ENCODE measurements at regions not wholly inside any gene's neighbourhood (a gene's known extent, or its start where the extent isn't known, plus 50 kb on each side); places are given as distances from the start of the nearest gene placed in this dataset.

- no peak for DNase-seq
Measured at GRCh38 chr11:110032259-110032658, 60.9 kb upstream of the ZC3H12C start.

- no peak for DNase-seq
Measured at GRCh38 chr11:110032957-110033570, 60.1 kb upstream of the ZC3H12C start.

DNA sequence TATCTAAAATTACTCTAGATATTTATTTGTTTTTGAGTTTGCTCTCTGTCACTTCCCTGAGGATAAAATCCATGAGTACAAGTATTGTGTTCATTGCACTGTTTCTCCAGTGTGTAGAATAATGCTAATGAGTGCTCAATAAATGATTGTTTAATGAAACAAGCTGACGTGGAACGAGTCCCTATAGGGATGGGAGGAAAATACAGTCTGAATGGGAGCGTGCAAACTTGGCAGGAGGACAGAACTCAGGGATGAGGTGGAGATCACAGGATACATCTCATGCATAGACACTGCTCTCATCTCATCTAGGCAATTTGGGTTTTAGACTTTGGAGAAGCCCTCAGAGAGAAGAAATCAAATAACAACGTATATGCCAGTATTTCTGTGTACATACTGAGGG, 58.4 kb upstream of the ZC3H12C start:
- no peak for DNase-seq

- no peak for DNase-seq
Measured at GRCh38 chr11:110035357-110035756, 57.8 kb upstream of the ZC3H12C start.

- no peak for DNase-seq
Measured at GRCh38 chr11:110038201-110038600, 55.0 kb upstream of the ZC3H12C start.
